HEK293 (cell line): ENCODE measurements at regions not wholly inside any gene's neighbourhood (a gene's known extent, or its start where the extent isn't known, plus 50 kb on each side); places are given as distances from the start of the nearest gene placed in this dataset.

Source experiments
- SP3 ChIP-seq: fragments of 450-650 bp; formaldehyde crosslinking; IDR thresholded peaks from 2 replicates; pipeline ENCODE4 v1.5.1; 2016; ENCODE audit warnings: missing biosample characterization, missing genetic modification characterization
- TF ChIP-seq, protein P1 (sequence below): fragments of 450-650 bp; formaldehyde crosslinking; IDR thresholded peaks from 2 replicates; pipeline ENCODE4 v1.5.1; 2016; ENCODE audit warnings: missing biosample characterization, missing genetic modification characterization
- TF ChIP-seq, protein P2 (sequence below): fragments of 450-650 bp; formaldehyde crosslinking; IDR thresholded peaks from 2 replicates; pipeline ENCODE4 v1.5.1; 2016; ENCODE audit warnings: missing biosample characterization, missing genetic modification characterization

DNA sequence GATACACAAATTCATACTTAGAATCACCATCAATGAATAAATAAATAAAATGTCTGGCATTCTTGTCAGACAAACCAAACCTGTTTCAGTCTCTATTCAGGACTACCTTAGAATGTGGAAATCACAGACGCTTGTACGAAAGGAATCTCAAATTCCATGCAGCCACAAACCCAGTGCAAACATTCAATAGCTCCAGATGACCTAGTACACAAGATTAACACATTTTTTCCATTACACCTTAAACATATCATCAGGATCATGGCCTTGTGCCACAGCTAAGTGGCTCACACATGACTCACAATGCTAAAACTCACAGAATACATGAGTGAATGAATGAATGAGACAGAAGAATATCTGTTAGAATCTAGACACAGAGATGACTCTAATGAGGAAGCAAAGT lies 134.2 kb downstream of the PWWP3B start:
- TF ChIP-seq, protein P1, sequence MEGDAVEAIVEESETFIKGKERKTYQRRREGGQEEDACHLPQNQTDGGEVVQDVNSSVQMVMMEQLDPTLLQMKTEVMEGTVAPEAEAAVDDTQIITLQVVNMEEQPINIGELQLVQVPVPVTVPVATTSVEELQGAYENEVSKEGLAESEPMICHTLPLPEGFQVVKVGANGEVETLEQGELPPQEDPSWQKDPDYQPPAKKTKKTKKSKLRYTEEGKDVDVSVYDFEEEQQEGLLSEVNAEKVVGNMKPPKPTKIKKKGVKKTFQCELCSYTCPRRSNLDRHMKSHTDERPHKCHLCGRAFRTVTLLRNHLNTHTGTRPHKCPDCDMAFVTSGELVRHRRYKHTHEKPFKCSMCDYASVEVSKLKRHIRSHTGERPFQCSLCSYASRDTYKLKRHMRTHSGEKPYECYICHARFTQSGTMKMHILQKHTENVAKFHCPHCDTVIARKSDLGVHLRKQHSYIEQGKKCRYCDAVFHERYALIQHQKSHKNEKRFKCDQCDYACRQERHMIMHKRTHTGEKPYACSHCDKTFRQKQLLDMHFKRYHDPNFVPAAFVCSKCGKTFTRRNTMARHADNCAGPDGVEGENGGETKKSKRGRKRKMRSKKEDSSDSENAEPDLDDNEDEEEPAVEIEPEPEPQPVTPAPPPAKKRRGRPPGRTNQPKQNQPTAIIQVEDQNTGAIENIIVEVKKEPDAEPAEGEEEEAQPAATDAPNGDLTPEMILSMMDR = no peak
- TF ChIP-seq, protein P2, sequence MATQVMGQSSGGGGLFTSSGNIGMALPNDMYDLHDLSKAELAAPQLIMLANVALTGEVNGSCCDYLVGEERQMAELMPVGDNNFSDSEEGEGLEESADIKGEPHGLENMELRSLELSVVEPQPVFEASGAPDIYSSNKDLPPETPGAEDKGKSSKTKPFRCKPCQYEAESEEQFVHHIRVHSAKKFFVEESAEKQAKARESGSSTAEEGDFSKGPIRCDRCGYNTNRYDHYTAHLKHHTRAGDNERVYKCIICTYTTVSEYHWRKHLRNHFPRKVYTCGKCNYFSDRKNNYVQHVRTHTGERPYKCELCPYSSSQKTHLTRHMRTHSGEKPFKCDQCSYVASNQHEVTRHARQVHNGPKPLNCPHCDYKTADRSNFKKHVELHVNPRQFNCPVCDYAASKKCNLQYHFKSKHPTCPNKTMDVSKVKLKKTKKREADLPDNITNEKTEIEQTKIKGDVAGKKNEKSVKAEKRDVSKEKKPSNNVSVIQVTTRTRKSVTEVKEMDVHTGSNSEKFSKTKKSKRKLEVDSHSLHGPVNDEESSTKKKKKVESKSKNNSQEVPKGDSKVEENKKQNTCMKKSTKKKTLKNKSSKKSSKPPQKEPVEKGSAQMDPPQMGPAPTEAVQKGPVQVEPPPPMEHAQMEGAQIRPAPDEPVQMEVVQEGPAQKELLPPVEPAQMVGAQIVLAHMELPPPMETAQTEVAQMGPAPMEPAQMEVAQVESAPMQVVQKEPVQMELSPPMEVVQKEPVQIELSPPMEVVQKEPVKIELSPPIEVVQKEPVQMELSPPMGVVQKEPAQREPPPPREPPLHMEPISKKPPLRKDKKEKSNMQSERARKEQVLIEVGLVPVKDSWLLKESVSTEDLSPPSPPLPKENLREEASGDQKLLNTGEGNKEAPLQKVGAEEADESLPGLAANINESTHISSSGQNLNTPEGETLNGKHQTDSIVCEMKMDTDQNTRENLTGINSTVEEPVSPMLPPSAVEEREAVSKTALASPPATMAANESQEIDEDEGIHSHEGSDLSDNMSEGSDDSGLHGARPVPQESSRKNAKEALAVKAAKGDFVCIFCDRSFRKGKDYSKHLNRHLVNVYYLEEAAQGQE (tag by site-specific recombination) = no peak
- TF ChIP-seq SP3 (tag by site-specific recombination) = no peak
